ENCODE measurements at regions not wholly inside any gene's neighbourhood (a gene's known extent, or its start where the extent isn't known, plus 50 kb on each side); places are given as distances from the start of the nearest gene placed in this dataset.

DNA sequence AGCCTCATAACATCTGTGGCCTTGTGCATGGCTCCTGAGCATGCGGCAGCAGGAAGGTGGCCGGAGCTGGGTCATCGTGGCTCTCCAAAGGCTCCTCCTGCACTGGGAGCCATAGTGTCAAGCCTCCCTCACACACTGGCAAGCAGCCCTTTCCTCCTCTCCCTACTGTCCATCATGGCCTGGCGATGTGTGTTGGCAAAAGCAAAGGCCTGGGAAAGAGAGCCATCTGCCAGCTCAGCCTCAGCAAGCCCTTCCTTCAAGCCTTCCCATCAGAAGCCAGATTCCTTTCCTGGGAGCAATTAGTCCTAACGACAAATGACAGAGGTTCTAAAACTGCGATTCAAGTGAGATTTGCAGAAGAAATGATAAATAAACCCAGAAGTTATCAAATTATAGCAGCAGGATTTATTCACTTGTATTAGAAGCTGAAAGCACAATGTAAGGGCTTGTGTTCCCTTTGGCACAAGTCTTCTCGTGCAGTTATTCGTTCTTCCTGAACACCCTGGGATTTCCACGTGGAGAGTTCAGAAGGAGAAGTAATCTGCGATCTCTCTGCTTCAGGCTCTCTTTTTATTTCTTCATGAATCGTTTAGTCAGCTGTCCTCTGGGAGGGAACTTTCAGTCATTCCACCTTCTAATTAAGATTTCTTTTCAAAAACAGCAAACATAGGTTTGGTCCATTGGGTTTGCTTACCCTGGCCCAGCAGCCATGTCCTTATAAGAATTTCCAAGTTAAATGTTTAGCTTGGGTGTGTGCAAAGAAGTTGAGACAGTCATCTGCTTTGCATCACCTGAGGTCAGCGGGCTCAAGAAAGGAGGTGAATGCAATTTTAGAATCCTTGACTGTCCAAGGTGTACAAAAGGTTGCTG is 110.3 kb upstream of the TMC3 start:
- peak; percentile 25 for DNase-seq (ENCODE audit: low read depth)

DNA sequence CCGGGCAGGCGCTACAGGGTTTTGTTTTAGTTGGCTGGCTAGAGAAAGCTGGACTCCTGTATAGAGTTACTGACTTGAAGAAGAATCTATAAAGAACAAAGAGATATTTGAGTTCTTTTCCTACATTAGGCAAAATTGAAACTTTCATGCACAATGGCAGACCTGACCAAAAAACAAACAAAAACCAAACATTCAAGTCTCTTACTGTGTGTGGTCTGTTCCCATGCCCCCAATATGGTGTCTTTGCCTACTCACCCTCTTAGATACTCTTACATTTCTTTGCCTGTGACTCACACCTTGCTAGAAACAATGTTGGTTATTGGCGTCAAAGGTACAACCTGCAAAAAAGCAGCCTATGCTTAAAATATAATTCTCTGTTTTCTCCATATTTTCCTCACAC is 109.5 kb upstream of the TMC3 start:
- no peak for DNase-seq (ENCODE audit: low read depth)

DNA sequence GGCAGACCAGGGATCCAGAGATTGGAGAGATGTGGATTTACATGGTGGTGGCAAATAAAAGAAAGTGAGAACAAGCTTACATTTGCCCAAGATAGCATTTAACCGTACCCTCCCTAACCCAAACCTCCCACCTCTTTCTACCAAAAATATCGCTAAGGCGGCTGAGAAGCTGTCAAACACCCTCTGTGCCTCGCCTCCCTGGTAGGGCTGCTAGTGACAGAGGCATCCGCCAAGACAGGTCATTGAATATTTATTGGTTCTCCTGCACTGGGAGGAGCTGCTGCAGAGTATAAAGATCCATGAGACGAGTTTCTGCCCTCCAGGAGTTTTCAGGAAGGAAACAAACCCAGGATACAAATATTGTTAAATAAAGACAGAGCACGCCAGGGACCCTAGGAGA is 107.3 kb upstream of the TMC3 start:
- DNase-seq (ENCODE audit: low read depth): no peak

DNA sequence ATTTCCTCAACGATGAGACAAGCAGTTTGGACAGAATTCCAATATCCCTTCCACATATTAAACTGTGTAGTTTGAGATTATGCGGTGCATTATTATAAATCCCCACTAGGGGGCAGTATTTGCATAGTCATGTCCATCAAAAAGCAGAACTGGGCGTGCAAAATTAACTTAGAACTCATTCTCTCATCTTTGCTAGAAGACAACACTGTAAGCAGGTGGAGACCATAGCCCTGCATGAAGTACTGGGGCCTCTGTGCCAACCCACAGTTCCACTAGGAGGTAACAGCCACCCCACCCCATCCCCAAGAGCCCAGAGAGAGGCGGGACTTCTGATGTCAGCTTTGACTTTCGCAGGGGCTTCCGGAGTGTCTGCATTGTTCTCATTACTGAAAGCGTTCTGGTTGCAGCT is 106.6 kb upstream of the TMC3 start:
- peak; percentile 73 for DNase-seq (ENCODE audit: low read depth)

DNA sequence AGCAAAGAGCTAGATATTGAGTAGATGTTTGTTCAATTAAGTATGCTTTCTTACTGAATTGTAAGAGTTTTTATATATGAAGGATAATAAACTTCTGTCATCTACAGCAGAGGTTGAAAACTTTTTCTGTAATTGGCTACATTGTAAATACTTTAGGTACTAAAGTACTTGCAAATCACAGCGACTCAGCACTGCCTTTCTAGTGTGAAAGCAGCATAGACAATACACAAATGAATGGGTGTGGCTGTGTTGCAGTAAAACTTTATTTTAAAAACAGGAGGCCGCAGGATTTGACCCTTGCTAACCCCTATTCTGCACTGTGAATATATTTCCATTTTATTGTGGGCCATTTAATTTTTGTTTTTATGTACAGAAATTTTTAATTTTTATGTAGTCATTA is 104.3 kb upstream of the TMC3 start:
- no peak for DNase-seq (ENCODE audit: low read depth)

DNA sequence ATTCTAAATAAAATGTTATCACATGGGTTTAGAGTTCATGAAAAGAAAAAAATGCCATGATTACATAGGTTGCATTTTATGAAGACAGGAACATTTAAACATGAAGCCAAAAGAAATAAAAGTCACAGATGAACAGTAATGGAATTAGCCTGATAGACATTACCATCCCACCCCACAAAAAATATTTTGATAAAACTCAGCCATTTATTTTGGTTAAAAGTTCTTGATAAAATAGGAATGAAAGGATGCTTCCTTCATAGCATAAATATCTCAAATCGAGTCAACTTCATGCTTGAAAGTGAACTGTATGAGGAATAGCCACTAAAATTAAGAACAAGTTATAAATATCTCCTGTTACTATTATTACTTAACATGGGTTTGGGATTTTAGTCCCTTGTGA is 101.9 kb upstream of the TMC3 start:
- DNase-seq (ENCODE audit: low read depth): no peak

DNA sequence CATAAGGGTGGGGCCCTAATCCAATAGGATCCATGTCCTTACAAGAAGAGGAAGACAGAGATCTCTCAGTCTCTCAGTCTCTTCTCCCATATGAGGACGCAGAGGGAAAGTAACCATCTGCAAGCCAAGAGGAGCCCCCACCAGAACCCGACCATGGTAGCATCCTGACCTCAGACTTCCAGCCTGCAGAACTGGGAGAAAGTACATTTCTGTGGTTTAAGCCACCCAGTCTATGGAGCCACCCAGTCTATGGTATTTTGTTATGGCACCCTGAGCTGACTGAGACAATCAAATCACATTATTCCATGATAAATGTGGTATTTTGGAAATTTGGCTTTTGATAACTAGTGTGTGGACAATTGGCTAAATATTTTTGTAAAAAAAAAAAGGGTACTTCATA is 101.5 kb upstream of the TMC3 start:
- DNase-seq (ENCODE audit: low read depth): no peak

DNA sequence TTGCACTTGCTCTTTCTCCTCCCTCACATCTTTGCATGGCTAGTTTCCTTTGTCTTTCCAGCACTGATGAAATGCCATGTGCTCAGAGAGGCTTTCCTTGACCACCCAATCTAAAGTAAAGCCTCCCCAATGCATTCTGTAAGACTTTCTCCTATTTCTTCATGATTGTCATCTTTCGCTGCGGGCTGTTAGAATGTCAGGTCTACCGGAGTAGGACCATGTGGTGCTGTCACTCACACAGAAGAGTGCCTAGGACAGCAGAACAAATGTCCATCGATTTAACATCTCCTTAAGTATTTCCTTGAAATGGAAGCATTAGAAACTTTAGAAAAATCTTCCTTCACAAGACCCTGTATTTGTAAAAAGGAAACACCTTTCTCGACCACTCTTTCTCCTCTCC is 99.9 kb upstream of the TMC3 start:
- DNase-seq (ENCODE audit: low read depth): no peak

DNA sequence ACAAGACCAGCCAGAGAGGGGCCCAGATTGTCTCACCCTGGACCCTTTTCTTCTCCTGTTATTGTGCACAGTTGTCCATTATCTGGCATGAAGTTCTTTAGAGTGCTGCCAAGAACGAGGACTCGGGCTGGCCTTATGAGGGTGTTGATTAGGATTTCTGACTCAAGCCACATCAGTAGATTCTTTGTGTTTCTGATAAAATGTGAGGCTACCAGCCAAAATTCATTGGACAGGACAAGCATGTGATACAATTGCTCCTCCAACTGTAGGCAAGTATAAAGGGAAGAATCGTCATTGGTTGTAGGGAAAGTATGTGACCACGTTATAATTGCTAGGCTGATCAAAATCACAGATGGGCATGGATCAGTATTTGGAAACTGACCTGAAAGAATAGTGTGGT is 99.2 kb upstream of the TMC3 start:
- DNase-seq (ENCODE audit: low read depth): no peak

DNA sequence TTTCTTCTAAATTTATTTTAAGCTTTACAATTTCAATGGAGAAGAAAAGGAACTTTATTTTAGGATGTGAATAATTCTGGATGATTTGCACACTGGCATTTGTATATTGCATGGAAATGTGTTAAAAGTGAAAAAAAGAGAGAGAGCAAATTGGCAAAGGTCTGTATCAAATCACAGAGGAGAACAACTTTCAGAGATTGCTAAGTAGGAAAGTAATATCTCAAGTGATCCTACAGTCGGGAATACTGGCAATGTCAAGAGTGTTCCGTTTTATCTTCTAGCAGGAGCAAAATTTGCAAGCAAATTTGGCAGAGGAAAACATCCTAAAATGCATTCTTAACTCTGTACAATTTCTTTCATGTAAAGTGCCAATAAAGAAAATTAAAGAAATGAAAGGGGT is 97.1 kb upstream of the TMC3 start:
- no peak for DNase-seq (ENCODE audit: low read depth)

DNA sequence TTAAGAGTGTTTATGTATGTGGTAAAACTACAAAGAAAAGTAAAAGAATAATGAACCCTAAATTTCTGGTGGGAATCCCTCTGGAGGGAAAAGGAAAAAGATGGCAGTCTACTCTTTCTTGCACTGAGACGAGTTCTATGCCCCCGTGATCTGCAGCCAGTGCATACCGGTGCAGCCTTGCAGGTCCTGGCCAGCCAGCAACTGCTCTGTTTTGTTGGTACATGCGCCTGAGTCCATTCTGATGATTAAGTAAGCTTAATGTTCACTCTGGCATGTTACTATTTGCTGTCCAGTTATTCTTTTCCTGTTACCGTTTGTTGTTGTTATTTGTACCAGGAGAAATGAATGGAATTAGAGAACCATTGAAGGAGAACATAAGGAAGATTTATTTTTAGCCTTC is 95.1 kb upstream of the TMC3 start:
- DNase-seq (ENCODE audit: low read depth): no peak

DNA sequence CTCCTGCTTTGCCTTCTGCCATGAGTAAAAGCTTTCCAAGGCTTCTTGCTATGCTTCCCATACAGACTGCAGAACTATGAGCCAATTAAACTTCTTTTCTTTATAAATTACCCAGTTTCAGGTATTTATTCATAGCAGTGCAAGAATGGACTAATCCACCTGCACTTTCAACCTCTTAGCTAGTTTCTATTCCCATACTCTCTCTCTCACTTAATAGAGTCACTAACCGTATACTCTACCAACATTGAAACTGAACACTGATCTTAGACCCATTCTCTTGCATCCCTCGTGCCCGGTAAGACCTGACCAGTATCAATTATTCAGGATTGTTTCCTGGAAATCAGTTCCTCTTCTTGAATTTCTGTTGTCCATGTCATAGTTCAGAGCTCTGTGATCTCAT is 92.7 kb upstream of the TMC3 start:
- no peak for DNase-seq (ENCODE audit: low read depth)

DNA sequence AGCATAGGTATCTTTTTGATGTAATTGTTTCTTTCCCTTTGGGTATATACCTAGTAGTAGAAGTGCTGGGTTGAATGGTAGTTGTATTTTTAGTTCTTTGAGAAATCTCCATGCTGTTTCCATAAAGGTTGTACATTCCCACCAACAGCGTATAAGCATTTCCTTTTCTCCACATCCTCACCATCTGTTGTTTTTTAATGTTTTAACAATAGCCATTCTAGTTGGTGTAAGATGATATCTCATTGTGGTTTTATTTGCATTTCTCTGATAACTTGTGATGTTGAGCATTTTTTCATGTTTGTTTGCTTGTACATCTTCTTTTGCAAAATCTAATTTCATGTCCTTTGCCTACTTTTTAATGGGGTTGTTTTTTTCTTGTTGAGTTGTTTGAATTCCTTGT is 80.0 kb upstream of the TMC3 start:
- no peak for DNase-seq (ENCODE audit: low read depth)

DNA sequence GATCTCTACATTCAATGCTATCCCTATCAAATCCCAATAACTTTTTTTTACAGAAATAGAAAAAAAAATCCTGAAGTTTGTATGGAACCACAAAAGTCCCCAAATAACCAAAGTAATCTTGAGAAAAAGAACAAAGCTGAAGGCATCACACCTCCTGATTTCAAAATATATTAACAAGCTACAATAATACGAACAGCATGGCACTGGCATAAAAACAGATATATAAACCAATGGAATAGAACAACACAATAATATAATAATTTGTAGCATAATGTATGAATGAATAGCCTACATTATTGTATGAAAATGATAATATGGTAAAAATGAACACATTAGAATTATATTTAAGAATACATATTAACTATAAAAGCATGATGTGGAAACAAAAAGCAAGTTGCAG is 76.7 kb upstream of the TMC3 start:
- DNase-seq (ENCODE audit: low read depth): no peak

DNA sequence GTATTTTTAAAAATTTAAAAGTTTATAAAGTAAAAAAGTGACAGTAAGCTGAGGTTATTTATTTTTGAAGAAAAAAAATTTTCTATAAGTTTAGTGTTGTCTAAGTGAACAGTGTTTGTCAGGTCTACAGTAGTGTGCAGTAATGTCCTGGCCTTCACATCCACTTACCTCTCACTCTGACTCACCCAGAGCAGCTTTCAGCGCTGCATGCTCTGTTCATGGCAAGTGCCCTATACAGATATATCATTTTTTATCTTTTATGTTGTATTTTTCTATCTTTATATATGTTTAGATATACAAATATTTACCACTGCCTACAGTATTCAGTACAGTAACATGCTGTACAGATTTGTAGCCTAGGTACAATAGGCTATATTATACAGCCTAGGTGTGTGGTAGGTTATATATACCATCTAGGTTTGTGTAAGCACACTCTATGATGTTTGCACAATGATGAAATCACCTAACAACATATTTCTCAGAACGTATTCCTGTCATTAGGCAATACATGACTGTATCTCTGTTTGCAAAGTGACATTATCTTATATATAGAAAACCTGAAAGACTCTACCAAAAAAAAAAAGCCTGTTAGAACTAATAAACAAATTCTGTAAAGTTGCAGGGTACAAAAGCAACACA is 75.9 kb upstream of the TMC3 start:
- no peak for DNase-seq (ENCODE audit: low read depth)

DNA sequence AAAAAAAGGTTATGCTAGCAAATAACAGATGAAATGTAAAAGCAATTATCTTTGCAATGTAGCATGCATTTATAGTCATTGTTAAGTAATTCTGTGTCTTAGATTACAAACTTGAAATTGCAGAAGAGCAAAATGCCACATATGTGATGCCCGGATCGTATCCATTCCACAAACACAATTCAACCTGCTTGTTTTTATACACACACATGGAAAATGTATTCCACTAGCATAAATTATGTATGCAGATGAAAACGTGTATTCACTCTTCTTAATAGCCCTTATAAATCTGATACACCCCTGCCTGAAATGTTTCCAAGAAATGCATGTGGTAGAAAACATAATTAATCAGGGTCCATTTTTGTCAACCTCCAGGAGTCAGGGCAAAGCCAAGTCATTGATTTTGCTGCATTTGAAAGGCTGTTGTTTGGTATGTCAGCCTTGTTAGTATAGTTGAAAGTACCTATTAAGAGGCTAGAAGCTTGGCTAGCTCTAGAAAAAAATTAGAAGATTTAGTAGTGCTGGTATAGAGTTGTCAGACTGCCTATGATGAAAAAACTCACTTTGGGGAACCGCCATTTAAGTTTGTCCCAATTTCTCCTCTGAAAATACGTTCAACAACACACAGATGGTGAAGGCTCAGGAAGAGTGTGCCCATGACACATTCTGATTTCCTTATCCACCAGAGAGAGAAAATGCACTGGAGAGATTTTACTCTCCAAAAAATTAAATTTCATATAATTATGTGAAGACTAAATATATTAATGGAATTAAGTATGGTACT is 69.2 kb upstream of the TMC3 start:
- no peak for DNase-seq (ENCODE audit: low read depth)

DNA sequence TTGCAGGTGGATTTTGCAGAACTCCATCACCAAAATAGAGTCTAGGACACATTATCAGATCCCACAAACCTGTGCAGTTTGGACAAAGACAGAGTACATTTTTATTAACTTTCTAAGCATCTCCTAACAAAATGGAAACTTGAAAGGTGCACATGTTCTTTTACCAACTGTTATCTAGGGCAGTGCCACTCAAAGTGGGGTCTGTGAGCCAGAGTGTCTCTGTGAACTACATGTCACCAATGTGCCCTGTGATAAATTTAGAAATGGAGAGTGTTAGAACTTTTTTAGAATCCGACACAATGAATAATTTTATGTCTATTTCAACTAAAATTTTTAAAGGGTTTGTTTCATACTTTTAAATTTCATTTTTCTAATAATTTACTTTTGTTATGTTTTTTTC is 68.4 kb upstream of the TMC3 start:
- DNase-seq (ENCODE audit: low read depth): no peak

DNA sequence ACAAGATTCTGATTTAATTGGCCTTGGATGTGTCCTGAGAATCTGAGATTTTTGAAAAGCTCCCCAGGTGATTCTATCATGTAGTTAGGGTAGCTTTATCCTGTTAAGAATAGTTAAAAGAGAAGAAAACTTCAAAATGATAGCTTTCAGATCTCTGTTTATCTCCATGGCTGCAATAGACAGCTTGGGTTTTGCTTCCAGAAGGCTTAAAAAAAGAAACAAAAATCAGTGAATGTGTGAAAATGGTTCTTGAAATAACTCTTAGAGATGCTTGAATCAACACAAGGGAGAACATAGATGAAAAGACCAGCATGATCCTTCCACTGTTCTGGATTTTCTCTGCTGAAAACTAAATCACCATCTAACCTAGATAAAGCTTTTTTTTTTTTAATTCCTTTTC is 60.8 kb upstream of the TMC3 start:
- DNase-seq (ENCODE audit: low read depth): no peak

DNA sequence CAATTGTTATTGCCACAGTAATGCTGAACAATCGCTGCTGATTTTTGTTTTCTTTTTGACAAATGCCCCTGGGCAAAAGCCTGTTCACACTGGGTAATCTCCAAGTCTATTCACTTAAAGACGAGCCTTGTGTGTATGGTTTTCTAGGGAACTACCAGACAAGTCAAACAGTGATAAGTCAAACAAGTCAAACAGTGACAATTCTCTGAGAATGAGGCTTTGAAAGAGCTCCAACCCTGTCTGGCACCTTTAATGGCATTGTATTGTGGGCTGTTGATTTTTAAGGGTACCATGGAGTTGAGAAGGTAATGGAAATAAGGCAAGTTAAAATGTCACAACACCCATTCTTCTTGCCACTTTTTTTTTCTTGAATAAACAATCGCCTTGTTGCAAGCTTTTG is 59.4 kb upstream of the TMC3 start:
- no peak for DNase-seq (ENCODE audit: low read depth)

DNA sequence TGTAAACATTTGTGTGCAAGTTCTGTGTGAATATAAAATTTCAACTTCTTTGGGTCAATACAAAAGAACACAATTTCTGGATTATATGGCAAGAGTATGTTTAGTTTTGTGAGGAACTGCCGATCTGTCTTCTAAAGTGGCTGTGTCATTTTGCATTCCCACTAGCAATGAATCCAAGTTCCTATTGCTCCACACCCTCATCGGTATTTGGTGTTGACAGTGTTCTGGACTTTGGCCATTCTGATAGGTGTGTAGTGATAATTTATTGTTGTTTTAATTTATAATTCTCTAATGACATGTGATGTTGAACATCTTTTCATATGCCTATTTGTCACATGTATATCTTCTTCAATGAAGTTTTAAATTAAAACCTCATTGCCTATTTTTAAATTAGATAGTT is 58.2 kb upstream of the TMC3 start:
- no peak for DNase-seq (ENCODE audit: low read depth)

DNA sequence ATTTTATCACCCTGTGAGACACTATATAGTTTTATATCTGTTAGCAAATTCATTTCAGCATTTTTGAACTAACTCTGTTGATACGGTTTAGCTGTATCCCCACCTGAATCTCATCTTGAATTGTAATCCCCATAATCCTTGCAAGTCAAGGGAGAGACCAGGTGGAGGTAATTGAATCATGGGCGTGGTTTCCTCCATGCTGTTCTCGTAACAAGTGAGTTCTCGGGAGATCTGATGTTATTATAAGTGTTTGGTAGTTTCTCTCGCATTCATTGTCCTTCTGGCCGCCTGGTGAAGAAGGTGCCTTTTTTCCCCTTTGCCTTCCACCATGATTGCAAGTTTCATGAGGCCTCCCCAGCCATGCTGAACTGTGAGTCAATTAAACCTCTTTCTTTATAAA is 53.2 kb upstream of the TMC3 start:
- no peak for DNase-seq (ENCODE audit: low read depth)

DNA sequence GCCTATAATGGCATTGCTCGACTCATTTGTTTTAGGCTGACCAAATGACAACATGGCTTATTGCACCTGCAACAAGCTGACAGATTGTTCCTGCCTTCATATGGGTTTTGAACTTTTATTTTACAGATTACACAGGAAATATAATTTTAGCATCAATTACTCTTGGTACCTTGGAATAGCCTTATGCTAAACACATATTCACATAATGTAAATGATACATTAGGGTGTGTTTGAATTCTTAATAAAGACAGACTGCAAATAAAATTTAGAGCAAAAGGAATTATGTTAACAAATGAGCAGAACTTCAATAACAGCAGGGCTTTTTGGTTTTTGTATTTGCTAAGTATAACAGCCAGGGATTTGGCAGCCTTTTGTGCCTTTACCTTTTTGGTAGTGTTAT is 51.9 kb upstream of the TMC3 start:
- DNase-seq (ENCODE audit: low read depth): no peak
